CD14-positive monocyte (primary cell): ENCODE measurements at regions not wholly inside any gene's neighbourhood (a gene's known extent, or its start where the extent isn't known, plus 50 kb on each side); places are given as distances from the start of the nearest gene placed in this dataset.

ENCODE experiments used
- DNase-seq, 3 donors: peaks; one replicate each; pipeline ENCODE4 v3.0.0-alpha.2; 2011 to 2022
- H2AFZ ChIP-seq: 2 replicates; pipeline ENCODE4 v1.6.0; 2012; ENCODE audit warnings: mild to moderate bottlenecking, low read depth, low read length, inconsistent platforms; ENCODE audit not compliant: insufficient read depth, poor library complexity, severe bottlenecking
- H3K27ac ChIP-seq, 2 donors: 1 replicate in 1 of 2; 2 replicates in 1 of 2; pipeline ENCODE4 v1.5.1; 2012 to 2013; ENCODE audit warnings: low read length in 2 of 2, control low read depth in 1 of 2, inconsistent platforms in 1 of 2, low read depth in 1 of 2, mild to moderate bottlenecking in 1 of 2
- H3K27me3 ChIP-seq, 2 donors: one replicate each; pipeline versions ENCODE4 v1.6.0 to v1.6.1; 2011 to 2013; ENCODE audit warnings: low read length in 2 of 2; ENCODE audit not compliant: control insufficient read depth in 2 of 2, insufficient read depth in 2 of 2
- H3K36me3 ChIP-seq, 2 donors: replicated peaks in 1 of 2; 1 replicate in 1 of 2; 2 replicates in 1 of 2; pipeline versions ENCODE4 v1.5.1 to v1.6.1; 2012 to 2013; ENCODE audit warnings: low read length in 2 of 2, control low read depth in 1 of 2, inconsistent platforms in 1 of 2, mild to moderate bottlenecking in 1 of 2; ENCODE audit not compliant: insufficient read depth in 2 of 2, control insufficient read depth in 1 of 2
- H3K4me1 ChIP-seq, 2 donors: 1 replicate in 1 of 2; 2 replicates in 1 of 2; pipeline versions ENCODE4 v1.5.1 to v1.6.1; 2012 to 2013; ENCODE audit warnings: low read length in 2 of 2, control low read depth in 1 of 2, inconsistent platforms in 1 of 2, mild to moderate bottlenecking in 1 of 2, moderate library complexity in 1 of 2; ENCODE audit not compliant: insufficient read depth in 2 of 2, control insufficient read depth in 1 of 2
- H3K4me2 ChIP-seq: replicated peaks from 2 replicates; pipeline ENCODE3; 2012; ENCODE audit warnings: low read length, moderate library complexity, mild to moderate bottlenecking; ENCODE audit not compliant: poor library complexity, severe bottlenecking; ENCODE audit errors: extremely low read depth
- H3K4me3 ChIP-seq, 3 experiments: fragments of 200-600 bp in 1 of 3; sonication (generic) in 1 of 3; replicated peaks in 1 of 3; 1 replicate in 2 of 3; 2 replicates in 1 of 3; pipeline ENCODE4 v1.5.1; 2011 to 2013; ENCODE audit warnings: low read length in 3 of 3, mild to moderate bottlenecking in 3 of 3, control low read depth in 2 of 3, low read depth in 2 of 3, inconsistent platforms in 1 of 3, moderate library complexity in 1 of 3
- H3K79me2 ChIP-seq: 2 replicates; pipeline ENCODE4 v1.6.0; 2012; ENCODE audit warnings: mild to moderate bottlenecking, control low read depth, inconsistent platforms, low read length, moderate library complexity; ENCODE audit not compliant: insufficient read depth
- H3K9ac ChIP-seq: 2 replicates; pipeline ENCODE4 v1.6.0; 2017; ENCODE audit warnings: low read length, mild to moderate bottlenecking; ENCODE audit not compliant: insufficient read depth, poor library complexity, severe bottlenecking
- H3K9me3 ChIP-seq, 2 donors: replicated peaks in 1 of 2; 1 replicate in 1 of 2; 2 replicates in 1 of 2; pipeline versions ENCODE4 v1.5.1 to v1.6.1; 2012 to 2013; ENCODE audit warnings: low read length in 2 of 2, control low read depth in 1 of 2; ENCODE audit not compliant: control insufficient read depth in 1 of 2, insufficient read depth in 1 of 2
- H4K20me1 ChIP-seq: 2 replicates; pipeline ENCODE4 v1.6.0; 2012; ENCODE audit warnings: mild to moderate bottlenecking, low read length, control low read depth, moderate library complexity; ENCODE audit not compliant: insufficient read depth
- H3K27ac Mint-ChIP-seq, 7 donors: one replicate each; pipeline ENCODE4 v1.8.0; 2020; ENCODE audit warnings: mild to moderate bottlenecking in 7 of 7, mixed read lengths in 7 of 7, moderate library complexity in 6 of 7, inconsistent platforms in 2 of 7
- H3K27me3 Mint-ChIP-seq, 3 donors: one replicate each; pipeline ENCODE4 v1.8.0; 2021 to 2022; ENCODE audit warnings: low read depth in 3 of 3, mild to moderate bottlenecking in 3 of 3, mixed read lengths in 3 of 3, moderate library complexity in 3 of 3, inconsistent platforms in 1 of 3
- H3K36me3 Mint-ChIP-seq, 2 donors: one replicate each; pipeline ENCODE4 v1.8.0; 2020; ENCODE audit warnings: mixed read lengths in 2 of 2, inconsistent platforms in 1 of 2, mild to moderate bottlenecking in 1 of 2
- H3K4me1 Mint-ChIP-seq: one replicate; pipeline ENCODE4 v1.8.0; 2020; ENCODE audit warnings: mild to moderate bottlenecking, mixed read lengths
- H3K4me3 Mint-ChIP-seq, 2 donors: one replicate each; pipeline ENCODE4 v1.8.0; 2020; ENCODE audit warnings: mild to moderate bottlenecking in 2 of 2, mixed read lengths in 2 of 2, moderate library complexity in 1 of 2
- H3K9me3 Mint-ChIP-seq, 7 donors: one replicate each; pipeline ENCODE4 v1.8.0; 2020 to 2022; ENCODE audit warnings: mixed read lengths in 7 of 7, mild to moderate bottlenecking in 6 of 7, moderate library complexity in 6 of 7, inconsistent platforms in 2 of 7
- CTCF ChIP-seq: fragments of 200-600 bp; IDR thresholded peaks from one replicate; pipeline ENCODE4 v1.8.0; 2022; ENCODE audit warnings: antibody characterized with exemption, mild to moderate bottlenecking
- WGBS: methylation state at CpG from one replicate; pipeline ENCODE4 v1.1.5; 2013; ENCODE audit warnings: missing lambda C conversion rate; ENCODE audit not compliant: insufficient coverage; 5-methylcytosine and 5-hydroxymethylcytosine counted together
- intact Hi-C, 2 donors: fragments of 100-400 bp; cut with micrococcal nuclease; formaldehyde crosslinking; loops; one replicate each; pipeline versions ENCODE4 v1.15.0 to v1.15.1; 2023

GRCh38 chr16:52851211-52851740, 201.4 kb downstream of the CHD9NB start:
- H3K4me3 Mint-ChIP-seq, result no peak overlapping the region

GRCh38 chr16:52843381-52843780, 209.3 kb downstream of the CHD9NB start:
- Mint-ChIP-seq H3K36me3 (no peaks in the 10 kb centered on the region), H3K27me3 (peaks cover 0 to 4% (median 0%) of the 10 kb centered on the region in 3 donors), H3K9me3 (peaks cover 0 to 15% (median 9%) of the 10 kb centered on the region in 7 donors), H3K27ac (no peak overlapping the region), H3K4me1 (no peaks in the 10 kb centered on the region), H3K4me3 (no peak overlapping the region)
- Histone ChIP-seq H3K79me2 (no peaks in the 10 kb centered on the region), H3K9me3 (no peaks in the 10 kb centered on the region), H2AFZ (no peak overlapping the region), H3K27me3 (no peaks in the 10 kb centered on the region), H3K36me3 (no peaks in the 10 kb centered on the region), H4K20me1 (no peaks in the 10 kb centered on the region), H3K4me2 (no peak overlapping the region), H3K4me1 (no peaks in the 10 kb centered on the region), H3K27ac (no peak overlapping the region), H3K9ac (no peak overlapping the region), H3K4me3 (no peak overlapping the region)
- DNase-seq, result no peak
- no peak for TF ChIP-seq CTCF
- intact Hi-C loops, result no loop called here

More at GRCh38 chr16:52851211-52851740, 201.4 kb downstream of the CHD9NB start:
- Histone ChIP-seq H3K4me2 (no peak overlapping the region), H3K4me3 (no peak overlapping the region), H3K79me2 (no peaks in the 10 kb centered on the region), H2AFZ (no peak overlapping the region), H4K20me1 (no peaks in the 10 kb centered on the region), H3K4me1 (no peaks in the 10 kb centered on the region), H3K9ac (no peak overlapping the region), H3K36me3 (no peaks in the 10 kb centered on the region), H3K27me3 (no peaks in the 10 kb centered on the region), H3K27ac (no peak overlapping the region), H3K9me3 (peaks cover 15 to 20% of the 10 kb centered on the region in 2 donors)
- peaks cover 18 to 41% (median 27%) of the 10 kb centered on the region in 7 donors for H3K9me3 Mint-ChIP-seq
- TF ChIP-seq CTCF, result no peak
- no CpG with 5 or more reads among the region's 1 CpG for WGBS
- no peak for DNase-seq
- H3K4me1 Mint-ChIP-seq, result no peaks in the 10 kb centered on the region
- H3K27me3 Mint-ChIP-seq, result peaks cover 0 to 4% (median 0%) of the 10 kb centered on the region in 3 donors
- no peaks in the 10 kb centered on the region for H3K36me3 Mint-ChIP-seq
- intact Hi-C loops, result no loop called here
- no peak overlapping the region for H3K27ac Mint-ChIP-seq
